ENCODE measurements at regions not wholly inside any gene's neighbourhood (a gene's known extent, or its start where the extent isn't known, plus 50 kb on each side); places are given as distances from the start of the nearest gene placed in this dataset.

DNA sequence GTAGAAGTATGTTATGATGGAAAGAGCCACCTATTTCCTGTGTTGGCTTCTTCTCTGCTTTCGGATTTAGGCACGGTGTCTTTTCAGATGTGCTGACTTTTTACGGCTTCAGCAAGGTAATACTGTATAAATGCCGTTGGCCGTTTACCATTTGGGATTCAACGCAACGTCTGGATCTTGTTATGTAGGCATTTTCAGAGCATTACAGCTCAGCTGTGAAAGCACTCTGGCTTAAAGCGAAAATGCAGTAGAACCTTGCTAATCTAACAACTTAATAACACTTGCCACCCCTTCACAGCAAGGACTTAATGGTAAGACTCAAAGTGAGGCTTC lies 229.9 kb downstream of the EFCAB11 start:
- POLR2A ChIA-PET = no interaction called here
- H3K4me2 ChIP-seq = no peak overlapping the region

DNA sequence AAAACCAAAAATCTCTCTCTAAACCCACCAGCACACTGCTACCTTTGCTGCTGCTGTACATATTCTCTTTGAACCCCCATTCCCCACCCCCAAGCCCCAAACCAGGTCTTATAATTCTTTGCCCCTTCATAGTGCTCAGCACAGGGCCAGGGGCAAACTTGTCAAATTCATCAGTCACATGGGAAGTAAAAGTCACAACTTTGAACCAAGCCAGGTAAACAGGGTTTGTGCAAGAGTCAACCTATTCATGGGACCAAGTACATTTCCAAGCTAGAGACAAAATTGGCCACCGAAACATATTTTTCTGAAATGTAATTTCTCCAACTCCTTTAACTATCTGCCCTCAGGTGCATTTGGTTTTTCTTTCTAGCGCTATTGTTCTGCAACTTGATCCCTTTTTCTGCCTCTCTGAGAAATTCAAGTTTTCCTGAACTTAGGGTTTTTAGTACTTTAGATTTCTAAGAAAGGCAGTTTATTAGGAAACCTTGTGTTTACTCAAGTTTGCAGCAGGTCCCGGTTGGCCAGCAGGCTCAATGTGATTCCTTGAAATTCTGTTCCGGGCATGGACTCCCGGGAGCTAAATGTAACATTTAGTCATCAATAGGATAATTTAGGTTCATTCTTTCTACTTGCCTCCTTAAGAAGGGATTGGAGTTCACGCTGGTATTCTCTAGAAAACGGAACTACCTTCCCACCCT lies 230.5 kb downstream of the EFCAB11 start:
- H3K36me3 ChIP-seq (replicated peaks in 1 of 2; ENCODE audit: control insufficient read depth in 1 of 2, insufficient read depth in 2 of 2, low read length in 1 of 2) = no peaks in the 10 kb centered on the region
- CTCF ChIA-PET = interaction anchor here (0.9 kb wide), 1 partner anchor 11 kb away, joined by 3 read pairs; no protein-coding TSS in a partner anchor
- H3K27ac ChIP-seq (ENCODE audit: low read depth in 2 of 2, low read length in 1 of 2) = no peak overlapping the region
- H3K9me3 ChIP-seq = no peaks in the 10 kb centered on the region
- no peak for TF ChIP-seq POLR2AphosphoS5 (IDR thresholded peaks at IDR 0.05; ENCODE audit: low read depth, low read length)
- TF ChIP-seq, protein P1, sequence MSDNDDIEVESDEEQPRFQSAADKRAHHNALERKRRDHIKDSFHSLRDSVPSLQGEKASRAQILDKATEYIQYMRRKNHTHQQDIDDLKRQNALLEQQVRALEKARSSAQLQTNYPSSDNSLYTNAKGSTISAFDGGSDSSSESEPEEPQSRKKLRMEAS (IDR thresholded peaks at IDR 0.05; ENCODE audit: low read depth) = no peak
- no peak for DNase-seq
- H3K4me1 ChIP-seq (ENCODE audit: control insufficient read depth in 1 of 2, insufficient read depth in 2 of 2, low read depth in 1 of 2, low read length in 1 of 2) = peaks cover 0 to 13% of the 10 kb centered on the region in 2 experiments; a peak in 1 of 4 replicates
- no peaks in the 10 kb centered on the region for H4K20me1 ChIP-seq (ENCODE audit: insufficient read depth)
- H3K79me2 ChIP-seq (ENCODE audit: insufficient read depth) = no peaks in the 10 kb centered on the region
- H3K9ac ChIP-seq = no peak overlapping the region
- no peak overlapping the region for H3K4me3 ChIP-seq (ENCODE audit: low read depth in 2 of 2, low read length in 1 of 2)
- POLR2A ChIA-PET = no interaction called here
- H3K9me2 ChIP-seq = no peaks in the 10 kb centered on the region
- H3K27me3 ChIP-seq (ENCODE audit: insufficient read depth) = no peaks in the 10 kb centered on the region
- H3K4me2 ChIP-seq = no peak overlapping the region
- no peak overlapping the region for H2AFZ ChIP-seq (ENCODE audit: low read depth)
- no peaks in the 10 kb centered on the region for H3F3A ChIP-seq (replicated peaks; ENCODE audit: insufficient read depth)
- WGBS (ENCODE audit: low lambda C conversion rate) = 68% methylated on average over 7 of the region's 7 CpGs

More for the DNA sequence above, 229.9 kb downstream of the EFCAB11 start:
- Histone ChIP-seq H3F3A (replicated peaks; ENCODE audit: insufficient read depth) (no peaks in the 10 kb centered on the region), H3K4me3 (ENCODE audit: low read depth in 2 of 2, low read length in 1 of 2) (no peak overlapping the region), H3K9ac (no peak overlapping the region), H3K27me3 (ENCODE audit: insufficient read depth) (no peaks in the 10 kb centered on the region), H3K36me3 (replicated peaks in 1 of 2; ENCODE audit: control insufficient read depth in 1 of 2, insufficient read depth in 2 of 2, low read length in 1 of 2) (no peaks in the 10 kb centered on the region), H3K4me1 (ENCODE audit: control insufficient read depth in 1 of 2, insufficient read depth in 2 of 2, low read depth in 1 of 2, low read length in 1 of 2) (peaks cover 0 to 13% of the 10 kb centered on the region in 2 experiments; a peak in 1 of 4 replicates), H4K20me1 (ENCODE audit: insufficient read depth) (no peaks in the 10 kb centered on the region), H2AFZ (ENCODE audit: low read depth) (no peak overlapping the region), H3K79me2 (ENCODE audit: insufficient read depth) (no peaks in the 10 kb centered on the region), H3K27ac (ENCODE audit: low read depth in 2 of 2, low read length in 1 of 2) (no peak overlapping the region), H3K9me3 (no peaks in the 10 kb centered on the region), H3K9me2 (no peaks in the 10 kb centered on the region)
- CTCF ChIA-PET = interaction anchor here (1.2 kb wide), 1 partner anchor 24 kb away, joined by 3 read pairs; no protein-coding TSS in a partner anchor
- DNase-seq = no peak
- TF ChIP-seq SIN3A (IDR thresholded peaks at IDR 0.05; ENCODE audit: borderline replicate concordance, low read depth, low read length) (no peak), FOXM1 (IDR thresholded peaks at IDR 0.05; ENCODE audit: low read depth) (no peak), RFX5 (IDR thresholded peaks at IDR 0.05; ENCODE audit: low read length) (no peak), TEAD4 (IDR thresholded peaks at IDR 0.05; ENCODE audit: borderline replicate concordance, insufficient read depth) (no peak), ELF1 (IDR thresholded peaks at IDR 0.05) (no peak), GABPA (IDR thresholded peaks at IDR 0.05; ENCODE audit: low read depth) (no peak), POLR2AphosphoS5 (IDR thresholded peaks at IDR 0.05; ENCODE audit: low read depth, low read length) (no peak), FOXJ3 (CRISPR knock-in tag; IDR thresholded peaks at IDR 0.05) (no peak)
- TF ChIP-seq, protein P2, sequence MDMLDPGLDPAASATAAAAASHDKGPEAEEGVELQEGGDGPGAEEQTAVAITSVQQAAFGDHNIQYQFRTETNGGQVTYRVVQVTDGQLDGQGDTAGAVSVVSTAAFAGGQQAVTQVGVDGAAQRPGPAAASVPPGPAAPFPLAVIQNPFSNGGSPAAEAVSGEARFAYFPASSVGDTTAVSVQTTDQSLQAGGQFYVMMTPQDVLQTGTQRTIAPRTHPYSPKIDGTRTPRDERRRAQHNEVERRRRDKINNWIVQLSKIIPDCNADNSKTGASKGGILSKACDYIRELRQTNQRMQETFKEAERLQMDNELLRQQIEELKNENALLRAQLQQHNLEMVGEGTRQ (IDR thresholded peaks at IDR 0.05; ENCODE audit: borderline replicate concordance, low read depth, low read length) = no peak
- TF ChIP-seq, protein P3, sequence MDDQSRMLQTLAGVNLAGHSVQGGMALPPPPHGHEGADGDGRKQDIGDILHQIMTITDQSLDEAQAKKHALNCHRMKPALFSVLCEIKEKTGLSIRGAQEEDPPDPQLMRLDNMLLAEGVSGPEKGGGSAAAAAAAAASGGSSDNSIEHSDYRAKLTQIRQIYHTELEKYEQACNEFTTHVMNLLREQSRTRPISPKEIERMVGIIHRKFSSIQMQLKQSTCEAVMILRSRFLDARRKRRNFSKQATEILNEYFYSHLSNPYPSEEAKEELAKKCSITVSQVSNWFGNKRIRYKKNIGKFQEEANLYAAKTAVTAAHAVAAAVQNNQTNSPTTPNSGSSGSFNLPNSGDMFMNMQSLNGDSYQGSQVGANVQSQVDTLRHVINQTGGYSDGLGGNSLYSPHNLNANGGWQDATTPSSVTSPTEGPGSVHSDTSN (IDR thresholded peaks at IDR 0.05) = no peak
- 65% methylated on average over 8 of the region's 8 CpGs for WGBS (ENCODE audit: low lambda C conversion rate)
